ENCODE measurements at regions not wholly inside any gene's neighbourhood (a gene's known extent, or its start where the extent isn't known, plus 50 kb on each side); places are given as distances from the start of the nearest gene placed in this dataset.

GRCh38 chr7:25710959-25711358 lies 441.0 kb upstream of the NFE2L3 start:
- peaks cover 0 to 8% of the 10 kb centered on the region in 2 donors for H3K4me1 ChIP-seq
- DNase-seq, result peak in 1 of 4 donors; percentile 30
- no peaks in the 10 kb centered on the region for H3K36me3 ChIP-seq

GRCh38 chr7:25711940-25712339 lies 440.1 kb upstream of the NFE2L3 start:
- peaks cover 0 to 8% of the 10 kb centered on the region in 2 donors for H3K4me1 ChIP-seq
- H3K27me3 ChIP-seq, result no peaks in the 10 kb centered on the region
- H3K9me3 ChIP-seq, result no peaks in the 10 kb centered on the region
- H3K36me3 ChIP-seq, result no peaks in the 10 kb centered on the region
- intact Hi-C loops (cut with DNase I), result no loop called here
- H3K4me3 ChIP-seq, result no peak overlapping the region
- ATAC-seq, result no peak
- no peak for TF ChIP-seq CTCF (IDR thresholded peaks at IDR 0.05)
- H3K27ac ChIP-seq, result no peak overlapping the region
- no peak for DNase-seq

More at GRCh38 chr7:25710959-25711358, 441.0 kb upstream of the NFE2L3 start:
- H3K4me3 ChIP-seq, result no peak overlapping the region
- no peak for TF ChIP-seq CTCF (IDR thresholded peaks at IDR 0.05)
- H3K9me3 ChIP-seq, result no peaks in the 10 kb centered on the region
- intact Hi-C loops (cut with DNase I), result no loop called here
- no peak for ATAC-seq
- no peak overlapping the region for H3K27ac ChIP-seq
- no peaks in the 10 kb centered on the region for H3K27me3 ChIP-seq

GRCh38 chr7:25712500-25712899 lies 439.5 kb upstream of the NFE2L3 start:
- no peak overlapping the region for H3K27ac ChIP-seq
- DNase-seq (no peak), ATAC-seq (no peak)
- no peaks in the 10 kb centered on the region for H3K9me3 ChIP-seq
- TF ChIP-seq CTCF (IDR thresholded peaks at IDR 0.05), result no peak
- H3K4me1 ChIP-seq, result peaks cover 0 to 2% of the 10 kb centered on the region in 2 donors
- no peaks in the 10 kb centered on the region for H3K27me3 ChIP-seq
- no peaks in the 10 kb centered on the region for H3K36me3 ChIP-seq
- no peak overlapping the region for H3K4me3 ChIP-seq
- intact Hi-C loops (cut with DNase I), result no loop called here

GRCh38 chr7:25714013-25714412 lies 438.0 kb upstream of the NFE2L3 start:
- no peak for ATAC-seq
- intact Hi-C loops (cut with DNase I), result no loop called here
- no peaks in the 10 kb centered on the region for H3K36me3 ChIP-seq

GRCh38 chr7:25716421-25716820 lies 435.6 kb upstream of the NFE2L3 start:
- peak; percentile 86 for ATAC-seq
- Histone ChIP-seq H3K4me3 (no peak overlapping the region), H3K27ac (no peak overlapping the region), H3K36me3 (no peaks in the 10 kb centered on the region), H3K4me1 (no peaks in the 10 kb centered on the region), H3K27me3 (no peaks in the 10 kb centered on the region), H3K9me3 (no peaks in the 10 kb centered on the region)
- DNase-seq, result no peak
- no peak for TF ChIP-seq CTCF (IDR thresholded peaks at IDR 0.05)
- intact Hi-C loops (cut with DNase I), result no loop called here

More at GRCh38 chr7:25714013-25714412, 438.0 kb upstream of the NFE2L3 start:
- Histone ChIP-seq H3K9me3 (no peaks in the 10 kb centered on the region), H3K4me3 (no peak overlapping the region), H3K27me3 (no peaks in the 10 kb centered on the region), H3K27ac (no peak overlapping the region), H3K4me1 (no peaks in the 10 kb centered on the region)
- DNase-seq, result no peak
- TF ChIP-seq CTCF (IDR thresholded peaks at IDR 0.05), result no peak

Measured in left lung (tissue), 4 donors.